ENCODE measurements at regions not wholly inside any gene's neighbourhood (a gene's known extent, or its start where the extent isn't known, plus 50 kb on each side); places are given as distances from the start of the nearest gene placed in this dataset.

DNA sequence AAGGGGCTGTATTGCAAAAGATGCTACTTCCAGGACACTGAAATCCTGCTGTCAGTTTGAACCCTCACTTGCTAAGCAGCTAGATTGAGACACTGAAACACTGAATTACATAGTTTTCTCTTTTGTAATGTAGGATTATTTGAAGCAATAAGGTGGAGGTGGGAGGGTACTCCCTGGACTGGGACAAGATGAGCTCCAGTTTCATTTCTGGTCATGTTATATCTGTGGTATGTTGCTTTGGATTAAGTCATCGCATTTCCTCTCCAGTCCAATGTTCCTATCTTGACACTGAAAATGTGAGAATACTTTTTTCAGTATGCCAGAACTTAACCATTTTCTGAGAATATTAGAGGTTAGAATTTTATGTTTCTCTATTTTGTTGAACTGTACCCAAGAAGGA lies 426.2 kb upstream of the MEX3C start:
- no peak for DNase-seq (ENCODE audit: low read depth in 4 of 4, low spot score in 2 of 4)

DNA sequence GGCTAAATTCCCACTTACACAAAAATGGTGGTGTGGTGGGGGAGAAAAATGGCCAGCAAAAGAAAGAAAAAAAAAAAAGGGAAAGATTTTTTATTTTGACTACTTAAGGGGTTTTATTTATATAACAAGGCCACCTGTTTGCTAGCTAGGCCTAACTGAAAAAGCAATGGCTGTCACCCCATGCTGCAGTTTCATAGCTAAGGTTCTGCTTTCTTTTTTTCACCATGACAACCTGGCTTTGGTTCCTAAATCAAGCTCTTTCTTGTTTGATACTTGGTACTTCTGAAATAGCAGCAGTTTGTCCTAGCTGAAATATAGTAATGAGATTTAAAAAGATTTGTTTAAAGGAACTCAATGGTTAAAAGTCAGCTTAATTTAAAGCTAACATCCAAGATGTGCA lies 433.2 kb upstream of the MEX3C start:
- DNase-seq (ENCODE audit: low read depth in 4 of 4, low spot score in 2 of 4): no peak

DNA sequence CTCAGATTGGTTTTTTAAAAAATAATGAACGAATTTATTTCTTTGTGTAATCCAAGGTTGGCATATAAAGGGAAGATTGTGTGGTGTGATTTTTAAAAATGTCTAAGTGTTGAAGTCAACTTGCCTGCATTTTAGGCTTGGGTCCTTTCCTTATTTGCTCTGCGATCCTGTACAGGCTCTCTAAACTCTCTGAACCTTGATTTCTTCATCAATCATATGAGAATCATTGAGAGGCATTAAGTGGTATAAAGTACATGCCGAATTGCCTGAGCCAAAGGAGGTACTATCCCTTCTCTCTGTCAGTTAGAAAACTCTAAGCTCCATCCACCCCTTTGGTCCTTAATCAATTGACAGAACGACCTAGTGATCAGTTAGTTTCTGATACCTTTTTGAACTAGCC lies 440.4 kb upstream of the MEX3C start:
- no peak for DNase-seq (ENCODE audit: low read depth in 4 of 4, low spot score in 2 of 4)

DNA sequence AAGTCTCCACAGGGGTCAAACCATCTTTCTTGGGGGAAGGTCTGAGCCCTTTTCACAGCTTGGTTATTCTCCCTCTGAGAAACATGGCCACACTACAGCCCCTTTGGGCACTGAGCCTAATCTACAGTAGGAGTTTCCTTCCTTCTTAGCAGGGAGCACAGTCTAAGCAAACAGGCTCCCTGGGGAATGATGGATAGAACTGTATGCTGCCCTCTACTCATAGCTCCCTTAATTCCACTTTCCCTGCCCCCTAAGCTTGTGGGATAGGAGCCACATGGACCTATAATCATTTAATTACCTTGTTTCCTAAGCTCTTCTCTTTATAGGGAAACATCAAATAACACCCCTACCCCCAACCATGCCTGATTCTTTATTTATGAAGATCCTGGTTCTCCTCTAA lies 442.1 kb upstream of the MEX3C start:
- no peak for DNase-seq (ENCODE audit: low read depth in 4 of 4, low spot score in 2 of 4)

DNA sequence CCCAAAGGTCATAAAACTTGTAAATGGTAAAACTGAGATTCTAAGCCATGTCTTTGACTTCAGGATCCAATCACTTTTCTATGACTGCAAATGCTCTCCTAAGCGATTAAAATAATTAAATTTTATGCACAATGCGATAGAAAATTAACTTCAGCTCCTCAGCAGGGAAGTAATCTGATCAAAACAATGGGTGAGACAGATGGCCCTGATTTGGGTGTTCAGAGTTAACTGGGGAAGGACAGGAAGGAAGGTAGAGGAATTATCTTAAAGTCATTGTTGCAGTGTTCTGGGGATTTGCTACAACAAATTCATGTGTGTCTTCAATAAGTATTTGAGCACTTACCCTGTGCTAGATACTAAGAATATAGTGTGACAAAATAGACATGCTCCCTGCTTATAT lies 446.0 kb upstream of the MEX3C start:
- DNase-seq (ENCODE audit: low read depth in 4 of 4, low spot score in 2 of 4): no peak

DNA sequence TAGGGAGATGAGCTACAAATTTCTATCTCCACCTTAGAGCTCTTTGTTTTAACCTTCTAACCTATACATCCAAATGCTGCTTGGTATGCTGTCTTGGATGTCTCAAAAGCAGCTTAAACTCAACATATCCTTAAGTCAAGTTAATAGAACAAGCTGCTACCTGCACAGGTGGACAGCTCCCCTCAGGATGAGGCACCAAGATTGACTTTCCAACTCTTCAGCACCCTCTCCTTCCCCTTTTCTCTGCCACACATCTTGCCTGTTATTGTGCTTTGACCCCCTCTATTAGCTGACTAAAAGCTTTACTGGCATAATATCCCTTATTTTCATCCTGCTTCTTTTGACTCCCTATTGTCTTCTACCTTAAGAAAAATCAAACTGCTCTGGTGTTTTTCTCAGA lies 448.1 kb upstream of the MEX3C start:
- no peak for DNase-seq (ENCODE audit: low read depth in 4 of 4, low spot score in 2 of 4)

DNA sequence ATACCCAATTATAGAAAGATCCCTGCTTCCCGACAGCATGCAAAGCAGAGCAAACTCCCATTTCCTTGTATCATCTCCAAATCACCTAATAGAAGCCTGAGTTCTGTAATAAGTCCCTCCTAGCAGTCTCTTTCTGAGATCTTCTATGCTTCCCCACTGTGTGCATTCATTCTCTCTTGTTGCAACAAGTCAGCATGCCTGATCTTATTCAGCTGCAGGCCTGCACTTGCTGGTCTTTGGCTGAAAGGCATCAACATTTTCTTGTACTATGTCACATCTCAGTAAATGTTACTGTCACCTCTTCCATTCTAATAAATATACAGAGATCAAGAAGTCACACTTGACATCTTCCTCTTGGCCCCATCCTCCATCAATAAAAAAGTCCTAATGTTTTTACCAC lies 449.9 kb upstream of the MEX3C start:
- DNase-seq (ENCODE audit: low read depth in 4 of 4, low spot score in 2 of 4): no peak

DNA sequence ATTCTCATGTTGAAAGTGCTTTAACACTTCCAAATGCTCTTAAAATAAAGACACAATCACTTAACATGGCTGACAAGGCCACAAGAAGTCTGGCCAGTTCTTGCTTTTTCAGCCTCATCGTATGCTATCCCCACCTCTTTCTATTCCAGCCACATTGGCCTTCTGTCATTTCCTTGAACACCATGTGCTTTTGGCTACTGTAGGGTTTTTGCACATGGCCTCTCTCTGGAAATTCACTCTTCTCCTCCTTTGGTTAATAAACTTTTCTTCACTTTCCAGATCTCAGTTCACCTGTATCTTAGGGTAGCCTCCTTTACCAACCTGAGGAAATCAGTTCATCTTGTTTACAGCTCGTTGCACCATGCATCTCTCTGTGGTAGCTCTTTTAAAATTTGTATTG lies 450.5 kb upstream of the MEX3C start:
- no peak for DNase-seq (ENCODE audit: low read depth in 4 of 4, low spot score in 2 of 4)

DNA sequence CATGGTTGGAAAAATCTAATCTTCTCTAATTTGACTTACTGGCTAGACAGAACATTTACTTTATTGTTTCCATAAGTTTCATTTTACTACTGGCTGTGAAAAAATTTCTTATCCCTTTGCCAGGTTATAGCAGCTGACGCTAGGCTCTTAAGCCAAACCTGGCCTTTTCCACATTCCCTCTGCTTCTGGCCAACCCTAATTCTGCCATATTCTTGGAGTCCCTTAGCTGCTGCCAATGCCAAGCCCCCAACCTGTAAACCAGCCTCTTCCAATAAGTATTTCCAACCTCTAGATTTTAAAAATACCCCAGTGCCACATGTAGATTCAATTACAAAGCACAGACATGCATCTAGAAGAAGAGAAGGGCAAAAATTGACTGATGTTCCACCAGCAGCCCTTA lies 452.3 kb upstream of the MEX3C start:
- DNase-seq (ENCODE audit: low read depth in 4 of 4, low spot score in 2 of 4): no peak

DNA sequence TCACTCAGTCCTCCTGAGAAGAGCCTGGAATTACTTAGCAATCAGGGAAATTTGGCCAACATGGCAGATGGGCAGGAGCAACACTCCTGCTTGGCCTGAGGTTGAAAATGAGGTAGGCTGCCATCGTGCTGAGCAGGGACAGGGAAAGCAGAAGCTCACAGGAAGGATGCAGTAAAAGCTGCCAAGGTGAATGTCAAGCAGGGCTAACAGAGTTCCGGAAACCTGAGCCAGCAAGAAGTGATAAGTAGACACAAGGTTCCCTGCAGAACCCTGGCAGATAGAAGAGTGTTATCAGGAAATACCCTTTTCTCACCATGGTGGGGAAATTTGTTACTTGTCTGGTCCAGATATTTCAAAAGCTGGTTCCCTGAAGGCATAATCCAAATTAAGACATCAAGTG lies 454.3 kb upstream of the MEX3C start:
- DNase-seq (ENCODE audit: low read depth in 4 of 4, low spot score in 2 of 4): no peak

DNA sequence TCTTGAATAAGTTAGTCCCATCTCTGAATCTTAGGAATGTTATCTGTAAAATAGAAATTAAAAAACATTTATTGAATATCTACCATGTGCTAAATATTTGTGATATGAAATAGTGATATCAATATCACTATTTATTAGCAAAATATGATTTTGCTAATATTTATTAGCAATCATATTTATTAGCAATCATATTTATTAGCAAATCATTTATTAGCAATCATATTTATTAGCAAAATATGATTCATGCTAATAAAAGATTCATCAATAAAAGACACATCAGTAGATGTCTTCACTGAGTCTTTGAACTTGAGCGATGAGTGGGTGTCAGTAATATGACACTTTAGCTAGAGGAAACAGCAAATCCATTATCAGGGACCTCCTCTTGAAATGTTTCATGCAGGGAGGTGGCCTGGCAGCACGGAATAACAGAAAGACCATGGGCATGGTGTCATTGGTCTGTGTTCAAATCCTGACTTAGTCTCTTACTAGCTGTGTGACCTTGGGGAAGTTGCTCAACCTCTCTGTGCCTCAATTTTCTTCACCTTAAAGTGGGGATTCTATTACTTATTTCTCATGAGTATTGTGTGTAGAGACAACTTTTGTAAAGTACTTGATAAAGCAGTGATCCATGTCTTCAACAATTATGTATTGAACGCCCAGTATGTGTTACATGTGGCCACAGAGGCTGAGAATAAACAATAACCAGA lies 456.2 kb upstream of the MEX3C start:
- no peak for DNase-seq (ENCODE audit: low read depth in 4 of 4, low spot score in 2 of 4)

DNA sequence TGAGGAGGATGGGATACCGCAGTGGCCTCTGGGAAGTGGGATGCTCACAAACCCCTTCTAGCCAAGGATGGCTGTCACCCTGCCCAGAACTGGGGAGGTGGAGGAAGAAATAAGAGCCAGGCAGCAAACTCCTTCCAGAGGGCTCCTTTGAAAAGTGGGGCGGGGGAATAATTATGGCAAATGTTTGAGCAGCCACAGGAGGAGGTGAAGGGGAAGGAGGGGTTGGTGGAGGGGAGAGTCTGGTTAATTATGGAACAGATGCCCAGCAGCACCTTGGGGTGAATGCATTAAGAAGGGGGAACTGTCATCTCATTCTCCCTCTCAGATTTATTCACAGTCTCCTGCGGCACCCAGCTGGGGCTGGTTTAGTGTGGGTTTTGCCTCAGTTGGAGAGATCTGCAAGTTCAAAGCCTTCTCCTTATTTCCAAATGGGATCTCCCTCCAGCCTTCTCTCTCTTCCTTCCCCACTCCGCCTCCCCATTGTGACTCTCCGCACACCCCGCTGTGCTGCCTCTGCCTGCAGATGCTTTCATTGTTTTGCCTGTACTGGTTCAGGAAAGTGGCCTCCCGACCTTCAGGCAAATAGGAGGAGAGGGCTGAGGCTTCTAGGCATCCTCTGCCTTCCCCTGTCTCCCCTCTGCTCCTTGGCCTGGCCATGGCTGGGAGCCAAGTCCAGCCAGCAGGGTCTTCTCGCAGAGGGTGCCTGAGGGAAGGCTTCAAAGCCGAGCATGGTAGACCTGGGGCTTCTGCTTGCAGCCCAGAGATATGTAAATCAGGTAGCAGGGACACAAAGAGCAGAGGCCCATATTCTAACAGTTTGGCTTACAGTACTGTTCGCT lies 457.2 kb upstream of the MEX3C start:
- DNase-seq (ENCODE audit: low read depth in 4 of 4, low spot score in 2 of 4): no peak

DNA sequence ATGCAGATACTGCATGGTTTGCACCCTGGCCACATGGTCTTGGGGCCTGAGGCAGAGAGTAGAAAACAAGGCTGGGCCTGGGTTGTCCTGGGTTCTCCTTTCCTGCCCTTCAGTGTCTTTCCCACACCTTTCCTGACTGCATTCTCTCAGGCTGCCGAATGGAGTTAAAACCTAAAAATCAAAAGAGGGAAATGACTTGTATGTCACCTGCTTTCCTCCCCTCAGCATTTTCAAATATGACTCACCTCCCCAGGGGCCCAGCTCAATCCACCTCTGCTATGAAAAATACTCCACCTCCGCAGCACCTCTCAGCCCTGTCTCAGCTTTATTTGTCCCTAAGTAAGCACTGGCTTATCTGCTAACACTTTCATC lies 457.8 kb upstream of the MEX3C start:
- DNase-seq (ENCODE audit: low read depth in 4 of 4, low spot score in 2 of 4): no peak

DNA sequence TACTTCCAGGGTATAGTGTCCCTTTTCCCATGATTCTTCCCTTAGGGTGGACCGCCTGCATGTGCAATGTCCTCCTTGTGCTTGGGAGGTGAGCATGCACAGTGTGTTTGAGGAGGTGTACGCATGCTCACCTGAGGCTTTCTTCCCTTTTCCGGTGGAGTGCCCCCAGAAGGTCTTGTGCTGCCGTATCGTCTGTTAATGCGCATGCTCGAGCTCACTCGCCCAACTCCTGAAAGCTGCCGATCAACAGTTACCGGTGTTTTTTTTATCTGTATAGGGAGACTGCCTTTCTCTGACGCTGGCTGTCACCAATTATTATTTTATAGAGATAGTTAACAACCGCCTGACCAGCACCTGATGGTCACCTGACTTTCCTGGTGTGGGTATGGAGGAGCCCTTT lies 458.8 kb upstream of the MEX3C start:
- no peak for DNase-seq (ENCODE audit: low read depth in 4 of 4, low spot score in 2 of 4)

DNA sequence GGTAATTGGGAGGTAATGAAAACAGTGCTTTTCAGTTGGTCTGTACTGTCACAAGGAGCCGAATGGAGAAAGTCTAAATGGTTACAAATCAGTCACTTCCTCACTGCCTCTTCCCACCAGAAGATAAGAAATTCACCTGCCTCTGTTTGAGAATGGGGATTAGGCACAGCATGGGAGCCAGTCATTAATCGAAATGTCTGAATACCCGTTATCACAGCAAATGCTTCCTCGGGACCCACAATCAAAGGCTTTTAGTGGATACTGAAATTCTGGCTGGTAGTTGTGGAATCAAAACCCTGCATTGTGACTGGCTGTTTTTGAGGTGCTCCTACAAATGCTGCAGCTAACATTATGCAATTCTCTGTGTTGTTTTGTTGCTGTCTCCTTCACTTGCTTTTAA lies 461.0 kb upstream of the MEX3C start:
- no peak for DNase-seq (ENCODE audit: low read depth in 4 of 4, low spot score in 2 of 4)

DNA sequence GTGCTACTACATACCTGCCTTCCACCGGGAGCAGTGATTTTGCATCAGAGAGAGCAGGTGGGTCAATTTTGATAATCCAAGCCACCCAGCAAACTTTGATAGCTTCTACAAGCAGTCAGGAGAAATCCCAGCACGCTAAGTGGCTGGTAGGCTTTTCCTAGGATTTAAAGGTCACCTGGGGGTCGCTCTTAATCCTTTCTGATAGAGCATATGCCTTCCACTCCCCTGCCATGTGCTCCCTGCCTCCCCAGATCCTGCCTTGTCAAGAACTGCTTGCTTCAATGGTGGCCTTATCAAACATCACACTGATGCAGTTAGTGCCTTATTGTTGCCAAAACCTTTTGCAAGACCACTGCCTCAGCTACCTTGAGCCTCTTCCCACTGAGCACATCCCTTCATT lies 462.3 kb upstream of the MEX3C start:
- no peak for DNase-seq (ENCODE audit: low read depth in 4 of 4, low spot score in 2 of 4)

DNA sequence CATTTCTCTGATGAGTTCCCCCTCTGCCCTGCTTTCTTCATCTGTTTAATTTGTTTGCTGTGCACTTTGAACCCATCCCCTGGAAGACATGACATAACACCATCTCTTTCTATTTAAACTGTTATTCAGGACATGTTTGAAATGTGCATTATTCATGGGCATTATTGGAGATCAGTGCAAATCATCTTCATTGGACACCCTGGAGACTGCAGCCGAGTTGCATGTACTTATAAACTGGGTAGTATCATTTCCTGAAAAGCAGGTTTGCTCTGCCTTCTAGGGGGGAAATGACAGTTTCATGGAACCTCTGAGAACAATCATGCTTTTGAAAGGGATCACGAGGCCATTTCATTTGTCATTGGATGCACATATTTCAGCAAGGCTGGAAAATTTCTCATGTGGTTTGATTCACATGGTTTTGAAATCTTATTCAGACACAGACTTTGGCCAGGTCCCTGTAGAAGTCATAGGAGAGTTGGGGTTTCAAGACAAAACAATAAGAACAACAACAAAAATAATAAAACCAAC lies 462.8 kb upstream of the MEX3C start:
- no peak for DNase-seq (ENCODE audit: low read depth in 4 of 4, low spot score in 2 of 4)

DNA sequence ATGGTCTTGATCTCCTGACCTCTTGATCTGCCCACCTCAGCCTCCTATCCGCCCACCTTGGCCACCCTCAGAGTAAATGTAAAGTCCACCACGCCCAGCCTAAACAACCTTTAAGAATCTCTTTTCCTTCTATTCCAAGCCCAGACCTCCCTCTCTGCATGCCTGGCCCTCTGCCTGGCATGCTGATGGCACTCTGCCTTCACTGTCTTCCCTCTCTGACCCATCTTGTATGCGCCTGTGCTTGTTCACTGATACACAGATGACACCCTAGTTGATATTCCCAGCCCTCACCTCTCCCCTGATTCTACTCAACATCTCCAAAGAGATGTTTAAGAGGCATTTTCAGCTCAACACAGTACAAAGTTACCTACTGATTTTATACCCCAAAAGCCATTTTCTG lies 466.8 kb upstream of the MEX3C start:
- no peak for DNase-seq (ENCODE audit: low read depth in 4 of 4, low spot score in 2 of 4)

DNA sequence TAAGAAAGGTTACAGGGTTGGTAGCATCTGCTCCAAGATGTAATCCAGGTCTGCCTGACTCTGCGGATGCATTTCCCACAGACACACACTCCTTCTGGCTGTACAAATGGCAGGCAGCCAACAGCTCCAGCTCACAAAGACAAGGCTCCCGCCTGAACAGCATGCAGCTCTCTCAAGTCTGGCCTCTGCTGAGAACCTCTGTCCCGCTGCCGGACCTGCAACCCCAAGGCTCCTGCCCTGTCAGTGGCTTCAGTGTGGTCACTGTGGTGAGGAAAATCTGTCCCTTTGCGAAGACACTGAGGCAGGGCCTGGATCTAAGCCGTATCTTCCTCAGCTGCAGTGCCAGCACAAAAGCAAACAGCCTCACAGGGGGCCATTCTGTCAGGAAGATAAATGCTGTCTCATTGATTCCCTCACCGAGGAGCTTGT lies 469.3 kb upstream of the MEX3C start:
- DNase-seq (ENCODE audit: low read depth in 4 of 4, low spot score in 2 of 4): peak in 1 of 4 donors; percentile 16

DNA sequence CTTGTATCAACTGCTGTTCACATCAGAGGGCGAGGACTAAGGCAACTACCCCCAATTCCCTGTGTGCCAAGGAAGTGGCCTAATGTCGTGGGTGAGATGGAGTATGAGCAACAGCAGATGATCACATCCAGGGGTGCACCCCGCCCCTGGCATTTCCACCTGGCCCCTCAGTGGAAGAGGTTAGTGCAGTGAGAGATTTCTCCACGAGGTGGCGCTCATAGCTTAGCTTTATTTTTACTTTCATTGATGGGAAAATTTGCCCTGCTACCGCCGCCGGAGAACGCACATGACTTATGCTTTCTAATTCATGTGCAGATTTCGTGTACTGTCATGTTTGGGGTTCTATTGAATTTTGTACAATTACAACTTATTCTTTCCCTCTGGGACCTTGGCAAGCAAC lies 470.6 kb upstream of the MEX3C start:
- DNase-seq (ENCODE audit: low read depth in 4 of 4, low spot score in 2 of 4): peak in 3 of 4 donors; percentile 39 to 49 (median 42)

DNA sequence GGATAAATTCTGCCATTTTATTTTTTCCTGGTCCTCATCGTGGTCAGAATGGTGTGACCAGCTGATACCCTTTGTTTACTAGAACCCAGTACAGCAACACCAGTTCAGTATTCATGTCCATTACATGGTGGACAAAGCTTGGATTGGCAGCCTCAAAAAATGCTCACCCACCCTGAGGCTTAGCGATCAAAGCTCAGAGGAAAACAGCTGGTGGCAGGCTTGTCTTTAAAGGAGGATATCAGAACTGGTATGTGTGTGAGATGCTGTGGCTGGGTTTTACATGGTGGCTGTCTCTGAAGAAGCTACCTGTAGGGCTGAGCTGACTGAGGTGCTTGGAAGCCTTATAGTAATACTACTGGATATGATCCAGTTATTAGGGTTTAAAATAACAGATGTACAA lies 471.1 kb upstream of the MEX3C start:
- DNase-seq (ENCODE audit: low read depth in 4 of 4, low spot score in 2 of 4): no peak

DNA sequence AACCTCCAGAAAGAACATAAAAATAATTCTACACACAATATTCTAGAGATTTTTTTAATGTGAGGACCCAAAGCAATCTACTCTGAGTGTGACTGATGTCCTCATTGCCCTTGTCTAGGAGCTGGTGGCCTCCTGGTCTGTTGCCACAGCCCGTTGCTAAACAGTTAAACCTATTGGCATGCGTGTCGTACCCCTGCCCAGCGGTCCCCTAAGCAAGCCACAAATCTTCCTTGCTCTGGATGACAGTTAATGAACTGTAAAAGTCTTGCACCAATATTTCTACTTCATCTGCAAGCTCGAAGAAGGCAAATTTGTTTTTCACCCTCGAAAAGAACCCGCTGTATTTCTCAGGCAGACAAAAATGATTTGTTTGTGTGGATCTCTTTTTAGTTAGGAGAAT lies 489.1 kb upstream of the MEX3C start:
- DNase-seq (ENCODE audit: low read depth in 4 of 4, low spot score in 2 of 4): peak in 1 of 4 donors; percentile 24
